ENCODE measurements at regions not wholly inside any gene's neighbourhood (a gene's known extent, or its start where the extent isn't known, plus 50 kb on each side); places are given as distances from the start of the nearest gene placed in this dataset.

DNA sequence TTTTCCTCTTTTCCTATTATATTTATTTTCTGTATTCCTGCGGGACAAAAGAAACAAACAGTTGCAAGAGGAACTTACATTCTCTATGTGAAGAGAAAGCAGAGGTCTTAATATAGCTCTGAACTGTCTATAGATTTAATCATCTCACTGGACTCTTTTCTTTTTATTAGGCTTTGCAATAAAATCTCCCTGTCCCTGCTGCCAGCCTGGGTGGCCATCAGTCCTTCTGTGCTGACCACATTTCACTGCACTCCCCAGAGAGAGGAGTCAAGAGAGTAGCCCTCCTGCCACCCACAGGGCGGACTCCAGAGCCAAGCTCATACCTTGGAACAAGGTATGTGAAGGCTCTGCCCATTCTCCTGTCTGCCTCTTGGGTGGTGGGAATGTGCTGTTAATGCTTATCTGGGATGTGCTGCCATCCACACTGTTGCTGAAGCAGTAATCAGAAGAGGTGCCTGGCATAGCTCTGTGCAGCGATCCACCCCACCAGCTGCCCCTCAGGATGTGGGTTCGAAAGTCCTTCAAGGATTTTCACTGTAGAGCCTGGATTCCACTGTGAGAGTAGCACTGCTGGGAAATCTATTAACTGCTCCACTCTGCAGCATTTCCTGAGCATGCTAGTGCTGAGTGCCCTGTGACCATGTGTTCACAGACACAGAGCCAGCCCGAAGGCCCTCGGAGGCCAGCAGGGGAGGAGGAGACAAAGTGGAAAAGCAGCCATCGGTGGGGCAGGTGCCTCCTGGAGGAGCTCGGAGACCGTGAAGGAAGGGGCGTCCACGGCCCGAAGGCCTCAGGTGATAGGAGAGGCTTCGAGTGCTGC, 334.6 kb downstream of the MED10 start:
- Histone ChIP-seq H3K4me1 (ENCODE audit: low read depth) (no peaks in the 10 kb centered on the region), H3K9me3 (ENCODE audit: low read depth) (no peaks in the 10 kb centered on the region), H3K27me3 (no peaks in the 10 kb centered on the region), H3K36me3 (no peaks in the 10 kb centered on the region), H3K4me3 (no peak overlapping the region), H3K27ac (no peak overlapping the region)
- TF ChIP-seq, protein P1, sequence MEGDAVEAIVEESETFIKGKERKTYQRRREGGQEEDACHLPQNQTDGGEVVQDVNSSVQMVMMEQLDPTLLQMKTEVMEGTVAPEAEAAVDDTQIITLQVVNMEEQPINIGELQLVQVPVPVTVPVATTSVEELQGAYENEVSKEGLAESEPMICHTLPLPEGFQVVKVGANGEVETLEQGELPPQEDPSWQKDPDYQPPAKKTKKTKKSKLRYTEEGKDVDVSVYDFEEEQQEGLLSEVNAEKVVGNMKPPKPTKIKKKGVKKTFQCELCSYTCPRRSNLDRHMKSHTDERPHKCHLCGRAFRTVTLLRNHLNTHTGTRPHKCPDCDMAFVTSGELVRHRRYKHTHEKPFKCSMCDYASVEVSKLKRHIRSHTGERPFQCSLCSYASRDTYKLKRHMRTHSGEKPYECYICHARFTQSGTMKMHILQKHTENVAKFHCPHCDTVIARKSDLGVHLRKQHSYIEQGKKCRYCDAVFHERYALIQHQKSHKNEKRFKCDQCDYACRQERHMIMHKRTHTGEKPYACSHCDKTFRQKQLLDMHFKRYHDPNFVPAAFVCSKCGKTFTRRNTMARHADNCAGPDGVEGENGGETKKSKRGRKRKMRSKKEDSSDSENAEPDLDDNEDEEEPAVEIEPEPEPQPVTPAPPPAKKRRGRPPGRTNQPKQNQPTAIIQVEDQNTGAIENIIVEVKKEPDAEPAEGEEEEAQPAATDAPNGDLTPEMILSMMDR (IDR thresholded peaks at IDR 0.05; ENCODE audit: low read depth, low read length) = no peak
- no peak for DNase-seq (ENCODE audit: low read depth in 1 of 2, low spot score in 1 of 2)

- Histone ChIP-seq H3K9me3 (ENCODE audit: low read depth) (no peaks in the 10 kb centered on the region), H3K27me3 (no peaks in the 10 kb centered on the region), H3K36me3 (no peaks in the 10 kb centered on the region), H3K27ac (no peak overlapping the region), H3K4me3 (no peak overlapping the region), H3K4me1 (ENCODE audit: low read depth) (no peaks in the 10 kb centered on the region)
- DNase-seq (ENCODE audit: low read depth in 1 of 2, low spot score in 1 of 2) = no peak
- TF ChIP-seq, protein P1 (IDR thresholded peaks at IDR 0.05; ENCODE audit: low read depth, low read length) = no peak
These were observed 336.3 kb downstream of the MED10 start for GRCh38 chr5:6041977-6042550.

GRCh38 chr5:6039111-6039510, 339.2 kb downstream of the MED10 start:
- no peaks in the 10 kb centered on the region for H3K9me3 ChIP-seq (ENCODE audit: low read depth)
- no peaks in the 10 kb centered on the region for H3K36me3 ChIP-seq
- TF ChIP-seq, protein P1 (IDR thresholded peaks at IDR 0.05; ENCODE audit: low read depth, low read length) = no peak
- no peaks in the 10 kb centered on the region for H3K4me1 ChIP-seq (ENCODE audit: low read depth)
- H3K27ac ChIP-seq = no peak overlapping the region
- DNase-seq (ENCODE audit: low read depth in 1 of 2, low spot score in 1 of 2) = no peak
- no peaks in the 10 kb centered on the region for H3K27me3 ChIP-seq
- H3K4me3 ChIP-seq = no peak overlapping the region

DNA sequence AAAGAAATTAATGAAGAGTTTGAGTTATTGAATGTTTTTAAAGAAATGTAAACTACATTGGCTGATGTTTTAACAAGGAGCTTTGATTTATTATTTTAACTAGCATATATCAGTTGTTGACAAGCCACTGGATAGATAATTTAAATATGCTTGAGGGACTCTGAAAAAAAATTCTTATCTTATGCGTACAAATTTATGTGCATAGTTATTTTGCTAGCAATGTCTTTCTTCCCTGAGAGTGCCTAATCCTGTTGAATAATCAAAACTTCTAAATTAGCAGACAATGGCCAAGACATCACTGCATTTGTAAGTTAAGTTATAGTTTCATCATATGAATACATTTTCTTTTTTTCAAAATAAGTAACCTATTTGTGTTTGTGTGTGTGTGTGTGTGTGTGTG, 342.3 kb downstream of the MED10 start:
- no peaks in the 10 kb centered on the region for H3K27me3 ChIP-seq
- DNase-seq (ENCODE audit: low read depth in 1 of 2, low spot score in 1 of 2) = no peak
- TF ChIP-seq, protein P1 (IDR thresholded peaks at IDR 0.05; ENCODE audit: low read depth, low read length) = no peak
- H3K27ac ChIP-seq = no peak overlapping the region
- no peaks in the 10 kb centered on the region for H3K4me1 ChIP-seq (ENCODE audit: low read depth)
- no peaks in the 10 kb centered on the region for H3K9me3 ChIP-seq (ENCODE audit: low read depth)
- no peak overlapping the region for H3K4me3 ChIP-seq
- no peaks in the 10 kb centered on the region for H3K36me3 ChIP-seq

- TF ChIP-seq, protein P1 (IDR thresholded peaks at IDR 0.05; ENCODE audit: low read depth, low read length) = no peak
- Histone ChIP-seq H3K4me1 (ENCODE audit: low read depth) (no peaks in the 10 kb centered on the region), H3K9me3 (ENCODE audit: low read depth) (no peaks in the 10 kb centered on the region), H3K27me3 (no peaks in the 10 kb centered on the region), H3K36me3 (no peaks in the 10 kb centered on the region), H3K4me3 (no peak overlapping the region), H3K27ac (no peak overlapping the region)
- no peak for DNase-seq (ENCODE audit: low read depth in 1 of 2, low spot score in 1 of 2)
These were observed 348.5 kb downstream of the MED10 start for GRCh38 chr5:6029811-6030271.

All from cardiac muscle cell (in vitro differentiated cells and primary cell).